GM19395 (cell line): ENCODE measurements at regions not wholly inside any gene's neighbourhood (a gene's known extent, or its start where the extent isn't known, plus 50 kb on each side); places are given as distances from the start of the nearest gene placed in this dataset.

Experiments
- ATAC-seq: cut with Tn5 transposase; IDR thresholded peaks from one replicate; pipeline ENCODE4 v1.9.1; 2021; ENCODE audit warnings: mild to moderate bottlenecking, moderate library complexity; ENCODE audit not compliant: unreplicated experiment

- no peak for ATAC-seq
Observed at GRCh38 chr6:40000964-40001515, 66.8 kb upstream of the MOCS1 start.

- no peak for ATAC-seq
Observed at GRCh38 chr6:39999006-39999867, 65.0 kb upstream of the MOCS1 start.

GRCh38 chr6:39998126-39998525, 63.9 kb upstream of the MOCS1 start:
- ATAC-seq, result no peak

- ATAC-seq, result no peak
Observed at GRCh38 chr6:39997101-39997635, 62.9 kb upstream of the MOCS1 start.

- ATAC-seq, result no peak
Observed at GRCh38 chr6:39995633-39996032, 61.4 kb upstream of the MOCS1 start.

GRCh38 chr6:39992861-39993622, 58.8 kb upstream of the MOCS1 start:
- ATAC-seq, result no peak
